ENCODE measurements at regions not wholly inside any gene's neighbourhood (a gene's known extent, or its start where the extent isn't known, plus 50 kb on each side); places are given as distances from the start of the nearest gene placed in this dataset.
"Not testable (repeated sequence)": the region's sequence is repeated elsewhere in the genome, so short reads cannot be mapped to it uniquely, and the experiment has no call there.

DNA sequence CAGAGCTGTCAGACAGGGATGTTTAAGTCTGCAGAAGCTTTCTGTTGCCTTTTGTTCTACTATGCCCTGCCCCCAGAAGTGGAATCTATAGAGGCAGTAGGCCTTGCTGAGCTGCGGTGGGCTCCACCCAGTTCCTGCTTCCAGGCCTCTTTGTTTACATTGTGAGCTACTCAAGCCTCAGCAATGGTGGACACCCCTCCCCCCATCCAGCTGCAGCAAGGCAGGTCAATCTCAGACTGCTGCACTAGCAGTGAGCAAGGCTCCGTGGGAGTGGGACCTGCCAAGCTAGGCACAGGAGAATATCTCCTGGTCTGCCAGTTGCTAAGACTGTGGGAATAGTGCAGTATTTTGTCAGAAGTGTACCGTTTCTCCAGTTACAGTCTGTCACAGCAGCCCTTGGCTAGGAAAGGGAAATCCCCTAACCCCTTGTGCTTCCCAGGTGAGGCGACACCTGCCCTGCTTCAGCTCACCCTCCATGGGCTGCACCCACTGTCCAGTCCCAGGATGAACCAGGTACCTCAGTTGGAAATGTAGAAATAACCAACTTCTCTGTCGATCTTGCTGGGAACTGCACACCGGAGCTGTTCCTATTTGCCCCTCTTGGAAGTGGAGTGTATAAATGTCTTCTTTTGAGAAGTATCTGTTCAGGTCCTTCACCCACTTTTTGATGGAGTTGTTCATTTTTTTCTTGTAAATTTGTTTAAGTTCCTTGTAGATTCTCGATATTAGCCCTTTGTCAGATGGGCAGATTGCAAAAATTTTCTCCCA lies 213.5 kb upstream of the SLC38A2 start:
- Mint-ChIP-seq H3K4me3 (no peak overlapping the region), H3K27me3 (ENCODE audit: insufficient read depth) (peaks cover 2% of the 10 kb centered on the region), H3K4me1 (peaks cover 5% of the 10 kb centered on the region), H3K9me3 (peaks cover 52% of the 10 kb centered on the region), H3K27ac (peak overlapping the region; percentile 20), H3K36me3 (ENCODE audit: low read depth) (peaks cover 23% of the 10 kb centered on the region)
- WGBS, 2 experiments (ENCODE audit: insufficient coverage in 1 of 2, insufficient read length in 1 of 2): 84 to 93% methylated on average over 6 to 7 of the region's 7 CpGs
- H3K27me3 ChIP-seq (ENCODE audit: control insufficient read depth, insufficient read depth, low read length, poor library complexity, severe bottlenecking): no peaks in the 10 kb centered on the region
- no peaks in the 10 kb centered on the region for H3K4me1 ChIP-seq (ENCODE audit: control insufficient read depth, insufficient read depth, low read length)
- no peak overlapping the region for H3K9ac ChIP-seq (ENCODE audit: extremely low read depth, low read length, poor library complexity, severe bottlenecking)
- H3K4me3 ChIP-seq (ENCODE audit: low read length): peak overlapping the region; percentile 65
- no peaks in the 10 kb centered on the region for H3K36me3 ChIP-seq (ENCODE audit: control insufficient read depth, insufficient read depth, low read length)
- peak; percentile 88 for DNase-seq
- TF ChIP-seq, protein P1, sequence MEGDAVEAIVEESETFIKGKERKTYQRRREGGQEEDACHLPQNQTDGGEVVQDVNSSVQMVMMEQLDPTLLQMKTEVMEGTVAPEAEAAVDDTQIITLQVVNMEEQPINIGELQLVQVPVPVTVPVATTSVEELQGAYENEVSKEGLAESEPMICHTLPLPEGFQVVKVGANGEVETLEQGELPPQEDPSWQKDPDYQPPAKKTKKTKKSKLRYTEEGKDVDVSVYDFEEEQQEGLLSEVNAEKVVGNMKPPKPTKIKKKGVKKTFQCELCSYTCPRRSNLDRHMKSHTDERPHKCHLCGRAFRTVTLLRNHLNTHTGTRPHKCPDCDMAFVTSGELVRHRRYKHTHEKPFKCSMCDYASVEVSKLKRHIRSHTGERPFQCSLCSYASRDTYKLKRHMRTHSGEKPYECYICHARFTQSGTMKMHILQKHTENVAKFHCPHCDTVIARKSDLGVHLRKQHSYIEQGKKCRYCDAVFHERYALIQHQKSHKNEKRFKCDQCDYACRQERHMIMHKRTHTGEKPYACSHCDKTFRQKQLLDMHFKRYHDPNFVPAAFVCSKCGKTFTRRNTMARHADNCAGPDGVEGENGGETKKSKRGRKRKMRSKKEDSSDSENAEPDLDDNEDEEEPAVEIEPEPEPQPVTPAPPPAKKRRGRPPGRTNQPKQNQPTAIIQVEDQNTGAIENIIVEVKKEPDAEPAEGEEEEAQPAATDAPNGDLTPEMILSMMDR (conservative IDR thresholded peaks at IDR 0.05): no peak
- H3K27ac ChIP-seq (ENCODE audit: low read depth, low read length): peak overlapping the region; percentile 26
- peaks cover 28% of the 10 kb centered on the region for H3K9me3 ChIP-seq (ENCODE audit: control insufficient read depth, low read length)

DNA sequence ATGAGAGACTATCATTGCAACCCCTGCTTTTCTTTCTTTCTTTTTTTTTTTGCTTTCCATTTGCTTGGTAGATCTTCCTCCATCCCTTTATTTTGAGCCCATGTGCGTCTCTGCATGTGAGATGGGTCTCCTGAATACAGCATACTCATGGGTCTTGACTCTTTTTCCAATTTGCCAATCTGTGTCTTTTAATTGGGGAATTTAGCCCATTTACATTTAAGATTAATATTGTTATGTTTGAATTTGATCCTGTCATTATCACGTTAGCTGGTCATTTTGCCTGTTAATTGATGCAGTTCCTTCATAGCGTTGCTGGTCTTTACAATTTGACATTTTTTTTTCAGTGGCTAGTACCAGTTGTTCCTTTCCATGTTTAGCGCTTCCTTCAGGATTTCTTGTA lies 211.5 kb upstream of the SLC38A2 start:
- H3K27me3 Mint-ChIP-seq (ENCODE audit: insufficient read depth); H3K4me1 Mint-ChIP-seq; H3K27ac ChIP-seq (ENCODE audit: low read depth, low read length); H3K4me1 ChIP-seq (ENCODE audit: control insufficient read depth, insufficient read depth, low read length); H3K4me3 Mint-ChIP-seq; H3K36me3 ChIP-seq (ENCODE audit: control insufficient read depth, insufficient read depth, low read length); H3K27ac Mint-ChIP-seq; H3K27me3 ChIP-seq (ENCODE audit: control insufficient read depth, insufficient read depth, low read length, poor library complexity, severe bottlenecking); H3K4me3 ChIP-seq (ENCODE audit: low read length); H3K9ac ChIP-seq (ENCODE audit: extremely low read depth, low read length, poor library complexity, severe bottlenecking); DNase-seq: not testable (repeated sequence)
- Mint-ChIP-seq H3K9me3 (peaks cover 53% of the 10 kb centered on the region), H3K36me3 (ENCODE audit: low read depth) (peaks cover 23% of the 10 kb centered on the region)
- peaks cover 28% of the 10 kb centered on the region for H3K9me3 ChIP-seq (ENCODE audit: control insufficient read depth, low read length)
- WGBS, 2 experiments (ENCODE audit: insufficient coverage in 1 of 2, insufficient read length in 1 of 2): 95% methylated on average over 3 to 4 of the region's 4 CpGs

DNA sequence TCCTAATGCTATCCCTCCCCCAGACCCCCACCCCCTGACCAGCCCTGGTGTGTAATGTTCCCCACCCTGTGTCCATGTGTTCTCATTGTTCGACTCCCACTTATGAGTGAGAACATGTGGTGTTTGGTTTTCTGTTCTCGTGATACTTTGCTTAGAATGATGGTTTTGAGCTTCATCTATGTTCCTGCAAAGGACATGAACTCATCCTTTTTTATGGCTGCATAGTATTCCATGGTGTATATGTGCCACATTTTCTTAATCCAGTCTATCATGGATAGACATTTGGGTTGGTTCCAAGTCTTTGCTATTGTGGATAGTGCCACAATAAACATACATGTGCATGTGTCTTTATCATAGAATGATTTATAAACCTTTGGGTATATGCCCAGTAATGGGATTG lies 209.4 kb upstream of the SLC38A2 start:
- not testable (repeated sequence) for H3K36me3 ChIP-seq (ENCODE audit: control insufficient read depth, insufficient read depth, low read length); H3K4me3 ChIP-seq (ENCODE audit: low read length); DNase-seq; H3K27me3 ChIP-seq (ENCODE audit: control insufficient read depth, insufficient read depth, low read length, poor library complexity, severe bottlenecking); H3K4me1 ChIP-seq (ENCODE audit: control insufficient read depth, insufficient read depth, low read length); H3K27ac Mint-ChIP-seq; H3K4me1 Mint-ChIP-seq; H3K27me3 Mint-ChIP-seq (ENCODE audit: insufficient read depth); H3K4me3 Mint-ChIP-seq; H3K9ac ChIP-seq (ENCODE audit: extremely low read depth, low read length, poor library complexity, severe bottlenecking); H3K27ac ChIP-seq (ENCODE audit: low read depth, low read length)
- Mint-ChIP-seq H3K36me3 (ENCODE audit: low read depth) (peaks cover 23% of the 10 kb centered on the region), H3K9me3 (peaks cover 53% of the 10 kb centered on the region)
- peaks cover 28% of the 10 kb centered on the region for H3K9me3 ChIP-seq (ENCODE audit: control insufficient read depth, low read length)
- WGBS, 2 experiments (ENCODE audit: insufficient coverage in 1 of 2, insufficient read length in 1 of 2): 87 to 100% methylated on average over 1 to 2 of the region's 2 CpGs

DNA sequence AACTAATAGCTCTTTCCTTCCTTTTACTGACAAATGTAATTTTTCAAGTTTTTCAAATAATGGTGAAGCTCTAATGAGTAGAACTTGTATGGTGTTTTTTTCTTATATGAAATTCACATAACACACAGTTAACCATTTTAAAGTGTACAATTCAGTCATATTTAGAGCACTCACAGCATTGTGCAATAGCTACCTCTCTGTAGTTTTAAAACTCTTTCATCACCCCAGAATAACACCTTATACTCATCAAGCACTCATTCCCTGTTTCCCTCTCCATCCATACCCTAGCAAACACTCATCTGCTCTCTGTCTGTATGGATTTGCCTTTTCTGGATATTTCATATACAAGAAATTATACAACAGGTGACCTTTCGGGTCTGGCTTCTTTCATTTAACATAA lies 207.9 kb upstream of the SLC38A2 start:
- Mint-ChIP-seq H3K36me3 (ENCODE audit: low read depth) (peaks cover 23% of the 10 kb centered on the region), H3K27me3 (ENCODE audit: insufficient read depth) (peaks cover 2% of the 10 kb centered on the region), H3K4me1 (peaks cover 9% of the 10 kb centered on the region), H3K9me3 (peaks cover 42% of the 10 kb centered on the region), H3K4me3 (no peak overlapping the region), H3K27ac (no peak overlapping the region)
- Histone ChIP-seq H3K9me3 (ENCODE audit: control insufficient read depth, low read length) (peaks cover 28% of the 10 kb centered on the region), H3K9ac (ENCODE audit: extremely low read depth, low read length, poor library complexity, severe bottlenecking) (no peak overlapping the region), H3K36me3 (ENCODE audit: control insufficient read depth, insufficient read depth, low read length) (no peaks in the 10 kb centered on the region), H3K27ac (ENCODE audit: low read depth, low read length) (no peak overlapping the region), H3K27me3 (ENCODE audit: control insufficient read depth, insufficient read depth, low read length, poor library complexity, severe bottlenecking) (no peaks in the 10 kb centered on the region), H3K4me1 (ENCODE audit: control insufficient read depth, insufficient read depth, low read length) (peaks cover 8% of the 10 kb centered on the region), H3K4me3 (ENCODE audit: low read length) (no peak overlapping the region)
- no peak for DNase-seq
- 77 to 83% methylated on average over 1 of the region's 1 CpG for WGBS, 2 experiments (ENCODE audit: insufficient coverage in 1 of 2, insufficient read length in 1 of 2)
- TF ChIP-seq, protein P1 (conservative IDR thresholded peaks at IDR 0.05): no peak
